CD4-positive, CD25-positive, alpha-beta regulatory T cell (primary cell): ENCODE measurements at regions not wholly inside any gene's neighbourhood (a gene's known extent, or its start where the extent isn't known, plus 50 kb on each side); places are given as distances from the start of the nearest gene placed in this dataset.

Experiments used
- ATAC-seq, 2 donors: fragments of 150-1000 bp; cut with Tn5 transposase; one replicate each; pipeline ENCODE4 v1.10.0; 2021; ENCODE audit warnings: low read depth in 2 of 2, moderate number of reproducible peaks in 2 of 2, moderate library complexity in 1 of 2
- DNase-seq, 3 donors: peaks; one replicate each; pipeline versions ENCODE4 v3.0.0 to v3.0.0-alpha.2; 2012 to 2022; ENCODE audit warnings: mixed read lengths in 1 of 3
- H3K27ac ChIP-seq: one replicate; pipeline ENCODE4 v1.7.0; 2013; ENCODE audit warnings: mild to moderate bottlenecking, low read length; ENCODE audit not compliant: insufficient read depth, poor library complexity, severe bottlenecking
- H3K27me3 ChIP-seq: one replicate; pipeline ENCODE4 v1.7.0; 2013; ENCODE audit warnings: low read length; ENCODE audit not compliant: control insufficient read depth, insufficient read depth
- H3K36me3 ChIP-seq: one replicate; pipeline ENCODE4 v1.7.0; 2013; ENCODE audit warnings: mild to moderate bottlenecking, low read length, moderate library complexity; ENCODE audit not compliant: control insufficient read depth, insufficient read depth
- H3K4me1 ChIP-seq: 2 replicates; pipeline ENCODE4 v1.7.0; 2013; ENCODE audit warnings: mild to moderate bottlenecking, low read length; ENCODE audit not compliant: insufficient read depth, control insufficient read depth, poor library complexity, severe bottlenecking
- H3K4me3 ChIP-seq: one replicate; pipeline ENCODE4 v1.7.0; 2013; ENCODE audit warnings: low read depth, mild to moderate bottlenecking, low read length, moderate library complexity
- H3K9me3 ChIP-seq, 2 experiments: 1 replicate in 1 of 2; 2 replicates in 1 of 2; pipeline ENCODE4 v1.7.0; 2013; ENCODE audit warnings: low read length in 2 of 2, mild to moderate bottlenecking in 1 of 2, moderate library complexity in 1 of 2; ENCODE audit not compliant: control insufficient read depth in 2 of 2
- H3K27ac Mint-ChIP-seq, 3 donors: one replicate each; pipeline ENCODE4 v1.8.0; 2020 to 2022; ENCODE audit warnings: mild to moderate bottlenecking in 3 of 3, mixed read lengths in 3 of 3, moderate library complexity in 2 of 3
- H3K27me3 Mint-ChIP-seq: one replicate; pipeline ENCODE4 v1.8.0; 2022; ENCODE audit warnings: mild to moderate bottlenecking, mixed read lengths
- H3K36me3 Mint-ChIP-seq: one replicate; pipeline ENCODE4 v1.8.0; 2020; ENCODE audit warnings: mixed read lengths
- H3K4me1 Mint-ChIP-seq, 4 donors: one replicate each; pipeline ENCODE4 v1.8.0; 2020 to 2022; ENCODE audit warnings: mixed read lengths in 4 of 4, mild to moderate bottlenecking in 1 of 4
- H3K4me3 Mint-ChIP-seq, 4 donors: one replicate each; pipeline ENCODE4 v1.8.0; 2020 to 2022; ENCODE audit warnings: mild to moderate bottlenecking in 4 of 4, mixed read lengths in 4 of 4, moderate library complexity in 3 of 4
- H3K9me3 Mint-ChIP-seq, 7 donors: one replicate each; pipeline ENCODE4 v1.8.0; 2020 to 2022; ENCODE audit warnings: mixed read lengths in 7 of 7, mild to moderate bottlenecking in 3 of 7, moderate library complexity in 2 of 7

GRCh38 chr1:106459418-106459817 lies 597.1 kb upstream of the PRMT6 start:
- H3K36me3 ChIP-seq = no peaks in the 10 kb centered on the region
- ATAC-seq (no peak), DNase-seq (no peak)
- Mint-ChIP-seq H3K9me3 (peaks cover 0 to 4% (median 1%) of the 10 kb centered on the region in 7 donors), H3K27ac (no peak overlapping the region), H3K4me1 (no peaks in the 10 kb centered on the region), H3K4me3 (no peak overlapping the region), H3K36me3 (no peaks in the 10 kb centered on the region), H3K27me3 (no peaks in the 10 kb centered on the region)
- no peaks in the 10 kb centered on the region for H3K27me3 ChIP-seq
- no peak overlapping the region for H3K27ac ChIP-seq
- no peaks in the 10 kb centered on the region for H3K4me1 ChIP-seq
- H3K9me3 ChIP-seq = no peaks in the 10 kb centered on the region
- H3K4me3 ChIP-seq = no peak overlapping the region

- ATAC-seq = no peak
- H3K9me3 Mint-ChIP-seq = peaks cover 0 to 37% (median 11%) of the 10 kb centered on the region in 7 donors
Measured at GRCh38 chr1:106465666-106466065, 590.8 kb upstream of the PRMT6 start.

GRCh38 chr1:106480629-106481028 lies 575.8 kb upstream of the PRMT6 start:
- no peaks in the 10 kb centered on the region for H3K36me3 ChIP-seq
- Mint-ChIP-seq H3K9me3 (peaks cover 0 to 31% (median 10%) of the 10 kb centered on the region in 7 donors), H3K4me1 (no peaks in the 10 kb centered on the region), H3K4me3 (no peak overlapping the region), H3K27ac (no peak overlapping the region), H3K27me3 (no peaks in the 10 kb centered on the region), H3K36me3 (peaks cover 4% of the 10 kb centered on the region)
- H3K4me3 ChIP-seq = no peak overlapping the region
- H3K27ac ChIP-seq = no peak overlapping the region
- H3K9me3 ChIP-seq = peaks cover 6 to 10% of the 10 kb centered on the region in 2 experiments
- H3K27me3 ChIP-seq = no peaks in the 10 kb centered on the region
- ATAC-seq (no peak), DNase-seq (no peak)
- H3K4me1 ChIP-seq = no peaks in the 10 kb centered on the region

More at GRCh38 chr1:106465666-106466065, 590.8 kb upstream of the PRMT6 start:
- no peaks in the 10 kb centered on the region for H3K27me3 Mint-ChIP-seq
- no peak overlapping the region for H3K4me3 Mint-ChIP-seq
- no peaks in the 10 kb centered on the region for H3K4me1 Mint-ChIP-seq
- no peak overlapping the region for H3K27ac Mint-ChIP-seq
- DNase-seq = no peak
- Histone ChIP-seq H3K4me1 (no peaks in the 10 kb centered on the region), H3K36me3 (no peaks in the 10 kb centered on the region), H3K27me3 (no peaks in the 10 kb centered on the region), H3K27ac (no peak overlapping the region), H3K4me3 (no peak overlapping the region), H3K9me3 (peaks cover 0 to 6% of the 10 kb centered on the region in 2 experiments)
- no peaks in the 10 kb centered on the region for H3K36me3 Mint-ChIP-seq

GRCh38 chr1:106492880-106493279 lies 563.6 kb upstream of the PRMT6 start:
- H3K4me1 ChIP-seq = no peaks in the 10 kb centered on the region
- no peaks in the 10 kb centered on the region for H3K4me1 Mint-ChIP-seq
- H3K27me3 ChIP-seq = no peaks in the 10 kb centered on the region
- no peaks in the 10 kb centered on the region for H3K9me3 ChIP-seq
- H3K36me3 ChIP-seq = no peaks in the 10 kb centered on the region
- no peak overlapping the region for H3K4me3 Mint-ChIP-seq
- H3K27me3 Mint-ChIP-seq = no peaks in the 10 kb centered on the region
- no peak overlapping the region for H3K4me3 ChIP-seq
- peaks cover 2 to 5% (median 3%) of the 10 kb centered on the region in 7 donors for H3K9me3 Mint-ChIP-seq
- no peaks in the 10 kb centered on the region for H3K36me3 Mint-ChIP-seq
- DNase-seq (no peak), ATAC-seq (no peak)
- no peak overlapping the region for H3K27ac Mint-ChIP-seq
- no peak overlapping the region for H3K27ac ChIP-seq

- Mint-ChIP-seq H3K4me1 (no peaks in the 10 kb centered on the region), H3K36me3 (no peaks in the 10 kb centered on the region), H3K27ac (no peak overlapping the region), H3K4me3 (no peak overlapping the region), H3K9me3 (peaks cover 2 to 6% (median 3%) of the 10 kb centered on the region in 7 donors), H3K27me3 (no peaks in the 10 kb centered on the region)
- DNase-seq (no peak), ATAC-seq (no peak)
- Histone ChIP-seq H3K27ac (no peak overlapping the region), H3K9me3 (no peaks in the 10 kb centered on the region), H3K4me3 (no peak overlapping the region), H3K27me3 (no peaks in the 10 kb centered on the region), H3K4me1 (no peaks in the 10 kb centered on the region), H3K36me3 (no peaks in the 10 kb centered on the region)
Measured at GRCh38 chr1:106494646-106495045, 561.8 kb upstream of the PRMT6 start.

- H3K36me3 ChIP-seq = no peaks in the 10 kb centered on the region
- Mint-ChIP-seq H3K4me1 (no peaks in the 10 kb centered on the region), H3K27me3 (no peaks in the 10 kb centered on the region), H3K9me3 (peaks cover 3 to 11% (median 4%) of the 10 kb centered on the region in 7 donors), H3K27ac (no peak overlapping the region), H3K36me3 (no peaks in the 10 kb centered on the region), H3K4me3 (no peak overlapping the region)
- no peak for ATAC-seq
- H3K4me1 ChIP-seq = no peaks in the 10 kb centered on the region
- no peaks in the 10 kb centered on the region for H3K27me3 ChIP-seq
- H3K9me3 ChIP-seq = no peaks in the 10 kb centered on the region
- H3K4me3 ChIP-seq = no peak overlapping the region
- H3K27ac ChIP-seq = no peak overlapping the region
- no peak for DNase-seq
Measured at GRCh38 chr1:106498238-106498637, 558.2 kb upstream of the PRMT6 start.

- Histone ChIP-seq H3K4me3 (no peak overlapping the region), H3K4me1 (no peaks in the 10 kb centered on the region), H3K27me3 (no peaks in the 10 kb centered on the region), H3K9me3 (no peaks in the 10 kb centered on the region), H3K27ac (no peak overlapping the region), H3K36me3 (no peaks in the 10 kb centered on the region)
- H3K9me3 Mint-ChIP-seq = peaks cover 0 to 13% (median 5%) of the 10 kb centered on the region in 7 donors
- H3K4me3 Mint-ChIP-seq = no peak overlapping the region
- DNase-seq = no peak
- no peak for ATAC-seq
- no peaks in the 10 kb centered on the region for H3K36me3 Mint-ChIP-seq
- H3K27me3 Mint-ChIP-seq = no peaks in the 10 kb centered on the region
- no peaks in the 10 kb centered on the region for H3K4me1 Mint-ChIP-seq
- H3K27ac Mint-ChIP-seq = no peak overlapping the region
Measured at GRCh38 chr1:106502659-106503058, 553.8 kb upstream of the PRMT6 start.

GRCh38 chr1:106515375-106515774 lies 541.1 kb upstream of the PRMT6 start:
- no peaks in the 10 kb centered on the region for H3K36me3 Mint-ChIP-seq
- no peak overlapping the region for H3K27ac Mint-ChIP-seq
- H3K4me1 ChIP-seq = no peaks in the 10 kb centered on the region
- H3K27me3 Mint-ChIP-seq = no peaks in the 10 kb centered on the region
- no peaks in the 10 kb centered on the region for H3K4me1 Mint-ChIP-seq
- no peak for ATAC-seq
- no peak overlapping the region for H3K27ac ChIP-seq
- H3K4me3 ChIP-seq = no peak overlapping the region
- no peaks in the 10 kb centered on the region for H3K27me3 ChIP-seq
- H3K4me3 Mint-ChIP-seq = no peak overlapping the region
- H3K9me3 Mint-ChIP-seq = peaks cover 0 to 12% (median 3%) of the 10 kb centered on the region in 7 donors
- no peaks in the 10 kb centered on the region for H3K36me3 ChIP-seq
- no peaks in the 10 kb centered on the region for H3K9me3 ChIP-seq
- DNase-seq = no peak
